CD14-positive monocyte (primary cell): ENCODE measurements at regions not wholly inside any gene's neighbourhood (a gene's known extent, or its start where the extent isn't known, plus 50 kb on each side); places are given as distances from the start of the nearest gene placed in this dataset.
"Not testable (repeated sequence)": the region's sequence is repeated elsewhere in the genome, so short reads cannot be mapped to it uniquely, and the experiment has no call there.

ENCODE experiments used
- DNase-seq, 3 donors: peaks; one replicate each; pipeline ENCODE4 v3.0.0-alpha.2; 2011 to 2022
- H2AFZ ChIP-seq: 2 replicates; pipeline ENCODE4 v1.6.0; 2012; ENCODE audit warnings: mild to moderate bottlenecking, low read depth, low read length, inconsistent platforms; ENCODE audit not compliant: insufficient read depth, poor library complexity, severe bottlenecking
- H3K27ac ChIP-seq, 2 donors: 1 replicate in 1 of 2; 2 replicates in 1 of 2; pipeline ENCODE4 v1.5.1; 2012 to 2013; ENCODE audit warnings: low read length in 2 of 2, control low read depth in 1 of 2, inconsistent platforms in 1 of 2, low read depth in 1 of 2, mild to moderate bottlenecking in 1 of 2
- H3K27me3 ChIP-seq, 2 donors: one replicate each; pipeline versions ENCODE4 v1.6.0 to v1.6.1; 2011 to 2013; ENCODE audit warnings: low read length in 2 of 2; ENCODE audit not compliant: control insufficient read depth in 2 of 2, insufficient read depth in 2 of 2
- H3K36me3 ChIP-seq, 2 donors: replicated peaks in 1 of 2; 1 replicate in 1 of 2; 2 replicates in 1 of 2; pipeline versions ENCODE4 v1.5.1 to v1.6.1; 2012 to 2013; ENCODE audit warnings: low read length in 2 of 2, control low read depth in 1 of 2, inconsistent platforms in 1 of 2, mild to moderate bottlenecking in 1 of 2; ENCODE audit not compliant: insufficient read depth in 2 of 2, control insufficient read depth in 1 of 2
- H3K4me1 ChIP-seq, 2 donors: 1 replicate in 1 of 2; 2 replicates in 1 of 2; pipeline versions ENCODE4 v1.5.1 to v1.6.1; 2012 to 2013; ENCODE audit warnings: low read length in 2 of 2, control low read depth in 1 of 2, inconsistent platforms in 1 of 2, mild to moderate bottlenecking in 1 of 2, moderate library complexity in 1 of 2; ENCODE audit not compliant: insufficient read depth in 2 of 2, control insufficient read depth in 1 of 2
- H3K4me2 ChIP-seq: replicated peaks from 2 replicates; pipeline ENCODE3; 2012; ENCODE audit warnings: low read length, moderate library complexity, mild to moderate bottlenecking; ENCODE audit not compliant: poor library complexity, severe bottlenecking; ENCODE audit errors: extremely low read depth
- H3K4me3 ChIP-seq, 3 experiments: fragments of 200-600 bp in 1 of 3; sonication (generic) in 1 of 3; replicated peaks in 1 of 3; 1 replicate in 2 of 3; 2 replicates in 1 of 3; pipeline ENCODE4 v1.5.1; 2011 to 2013; ENCODE audit warnings: low read length in 3 of 3, mild to moderate bottlenecking in 3 of 3, control low read depth in 2 of 3, low read depth in 2 of 3, inconsistent platforms in 1 of 3, moderate library complexity in 1 of 3
- H3K79me2 ChIP-seq: 2 replicates; pipeline ENCODE4 v1.6.0; 2012; ENCODE audit warnings: mild to moderate bottlenecking, control low read depth, inconsistent platforms, low read length, moderate library complexity; ENCODE audit not compliant: insufficient read depth
- H3K9ac ChIP-seq: 2 replicates; pipeline ENCODE4 v1.6.0; 2017; ENCODE audit warnings: low read length, mild to moderate bottlenecking; ENCODE audit not compliant: insufficient read depth, poor library complexity, severe bottlenecking
- H3K9me3 ChIP-seq, 2 donors: replicated peaks in 1 of 2; 1 replicate in 1 of 2; 2 replicates in 1 of 2; pipeline versions ENCODE4 v1.5.1 to v1.6.1; 2012 to 2013; ENCODE audit warnings: low read length in 2 of 2, control low read depth in 1 of 2; ENCODE audit not compliant: control insufficient read depth in 1 of 2, insufficient read depth in 1 of 2
- H4K20me1 ChIP-seq: 2 replicates; pipeline ENCODE4 v1.6.0; 2012; ENCODE audit warnings: mild to moderate bottlenecking, low read length, control low read depth, moderate library complexity; ENCODE audit not compliant: insufficient read depth
- H3K27ac Mint-ChIP-seq, 7 donors: one replicate each; pipeline ENCODE4 v1.8.0; 2020; ENCODE audit warnings: mild to moderate bottlenecking in 7 of 7, mixed read lengths in 7 of 7, moderate library complexity in 6 of 7, inconsistent platforms in 2 of 7
- H3K27me3 Mint-ChIP-seq, 3 donors: one replicate each; pipeline ENCODE4 v1.8.0; 2021 to 2022; ENCODE audit warnings: low read depth in 3 of 3, mild to moderate bottlenecking in 3 of 3, mixed read lengths in 3 of 3, moderate library complexity in 3 of 3, inconsistent platforms in 1 of 3
- H3K36me3 Mint-ChIP-seq, 2 donors: one replicate each; pipeline ENCODE4 v1.8.0; 2020; ENCODE audit warnings: mixed read lengths in 2 of 2, inconsistent platforms in 1 of 2, mild to moderate bottlenecking in 1 of 2
- H3K4me1 Mint-ChIP-seq: one replicate; pipeline ENCODE4 v1.8.0; 2020; ENCODE audit warnings: mild to moderate bottlenecking, mixed read lengths
- H3K4me3 Mint-ChIP-seq, 2 donors: one replicate each; pipeline ENCODE4 v1.8.0; 2020; ENCODE audit warnings: mild to moderate bottlenecking in 2 of 2, mixed read lengths in 2 of 2, moderate library complexity in 1 of 2
- H3K9me3 Mint-ChIP-seq, 7 donors: one replicate each; pipeline ENCODE4 v1.8.0; 2020 to 2022; ENCODE audit warnings: mixed read lengths in 7 of 7, mild to moderate bottlenecking in 6 of 7, moderate library complexity in 6 of 7, inconsistent platforms in 2 of 7
- CTCF ChIP-seq: fragments of 200-600 bp; IDR thresholded peaks from one replicate; pipeline ENCODE4 v1.8.0; 2022; ENCODE audit warnings: antibody characterized with exemption, mild to moderate bottlenecking
- WGBS: methylation state at CpG from one replicate; pipeline ENCODE4 v1.1.5; 2013; ENCODE audit warnings: missing lambda C conversion rate; ENCODE audit not compliant: insufficient coverage; 5-methylcytosine and 5-hydroxymethylcytosine counted together
- intact Hi-C, 2 donors: fragments of 100-400 bp; cut with micrococcal nuclease; formaldehyde crosslinking; loops; one replicate each; pipeline versions ENCODE4 v1.15.0 to v1.15.1; 2023

GRCh38 chr7:50848203-50848602 lies 65.5 kb upstream of the GRB10 start:
- Mint-ChIP-seq H3K9me3 (peaks cover 4 to 21% (median 8%) of the 10 kb centered on the region in 7 donors), H3K4me1 (no peaks in the 10 kb centered on the region), H3K36me3 (no peaks in the 10 kb centered on the region), H3K4me3 (no peak overlapping the region), H3K27ac (no peak overlapping the region), H3K27me3 (peaks cover 0 to 3% (median 0%) of the 10 kb centered on the region in 3 donors)
- DNase-seq: no peak
- Histone ChIP-seq H3K27me3 (no peaks in the 10 kb centered on the region), H4K20me1 (no peaks in the 10 kb centered on the region), H3K27ac (no peak overlapping the region), H3K36me3 (no peaks in the 10 kb centered on the region), H3K4me2 (no peak overlapping the region), H3K4me1 (no peaks in the 10 kb centered on the region), H3K79me2 (no peaks in the 10 kb centered on the region), H3K9me3 (peaks cover 0 to 12% of the 10 kb centered on the region in 2 donors), H3K9ac (no peak overlapping the region), H3K4me3 (no peak overlapping the region), H2AFZ (no peak overlapping the region)
- intact Hi-C loops: no loop called here
- TF ChIP-seq CTCF: no peak
- whole genome bisulfite sequencing: 0% methylated on average over 1 of the region's 2 CpGs

- H3K27me3 ChIP-seq, H3K27ac ChIP-seq, H3K79me2 ChIP-seq, H2AFZ ChIP-seq, H3K9ac ChIP-seq, H3K4me2 ChIP-seq, H3K4me3 Mint-ChIP-seq, H4K20me1 ChIP-seq, H3K27me3 Mint-ChIP-seq, DNase-seq, H3K4me1 Mint-ChIP-seq, intact Hi-C loops, H3K4me1 ChIP-seq, H3K36me3 Mint-ChIP-seq, H3K4me3 ChIP-seq, H3K36me3 ChIP-seq, H3K27ac Mint-ChIP-seq: not testable (repeated sequence)
- peaks cover 4 to 26% (median 10%) of the 10 kb centered on the region in 7 donors for H3K9me3 Mint-ChIP-seq
- H3K9me3 ChIP-seq: peaks cover 0 to 12% of the 10 kb centered on the region in 2 donors
- 100% methylated on average over 1 of the region's 7 CpGs for WGBS
Observed at GRCh38 chr7:50844861-50845260, 62.2 kb upstream of the GRB10 start.
